ENCODE measurements at regions not wholly inside any gene's neighbourhood (a gene's known extent, or its start where the extent isn't known, plus 50 kb on each side); places are given as distances from the start of the nearest gene placed in this dataset.

- peak; percentile 33; the same call in 1 of the 3 replicates for ATAC-seq
- no peak for TF ChIP-seq SNAI2 (CRISPR knock-in tag; IDR thresholded peaks at IDR 0.05)
- no peak for TF ChIP-seq ZFP3 (CRISPR knock-in tag; IDR thresholded peaks at IDR 0.05)
- no peak for TF ChIP-seq TSHZ2 (CRISPR knock-in tag; IDR thresholded peaks at IDR 0.05)
- TF ChIP-seq ZFP30 (CRISPR knock-in tag; IDR thresholded peaks at IDR 0.05), result no peak
- TF ChIP-seq GLIS3 (CRISPR knock-in tag; IDR thresholded peaks at IDR 0.05), result no peak
- no peak for TF ChIP-seq ZNF70 (CRISPR knock-in tag; IDR thresholded peaks at IDR 0.05)
- TF ChIP-seq PATZ1 (CRISPR knock-in tag; IDR thresholded peaks at IDR 0.05; ENCODE audit: borderline replicate concordance), result no peak
- TF ChIP-seq CSRNP3 (CRISPR knock-in tag; IDR thresholded peaks at IDR 0.05), result no peak
- TF ChIP-seq POU6F1 (CRISPR knock-in tag; IDR thresholded peaks at IDR 0.05; ENCODE audit: borderline replicate concordance, low read depth), result no peak
- TF ChIP-seq ZC3H10 (CRISPR knock-in tag; IDR thresholded peaks at IDR 0.05), result no peak
- TF ChIP-seq ZNF565 (CRISPR knock-in tag; conservative IDR thresholded peaks at IDR 0.05; ENCODE audit: low read depth), result no peak
- no peak for TF ChIP-seq ISL1 (CRISPR knock-in tag; IDR thresholded peaks at IDR 0.05)
- no peak for TF ChIP-seq ESRRG (CRISPR knock-in tag; IDR thresholded peaks at IDR 0.05)
- TF ChIP-seq CSDC2 (CRISPR knock-in tag; IDR thresholded peaks at IDR 0.05), result no peak
- TF ChIP-seq TOX (CRISPR knock-in tag; IDR thresholded peaks at IDR 0.05; ENCODE audit: borderline replicate concordance), result no peak
Measured at GRCh38 chr12:74896186-74896585, 313.5 kb downstream of the KCNC2 start.

- TF ChIP-seq ZNF8 (CRISPR knock-in tag; IDR thresholded peaks at IDR 0.05) (no peak), CREB5 (CRISPR knock-in tag; IDR thresholded peaks at IDR 0.05; ENCODE audit: low read depth) (no peak), ZFP30 (CRISPR knock-in tag; IDR thresholded peaks at IDR 0.05) (no peak)
- ATAC-seq, result no peak
Measured at GRCh38 chr12:74897425-74898211, 312.0 kb downstream of the KCNC2 start.

GRCh38 chr12:74899031-74899829, 310.4 kb downstream of the KCNC2 start:
- TF ChIP-seq ZNF565 (CRISPR knock-in tag; conservative IDR thresholded peaks at IDR 0.05; ENCODE audit: low read depth), result no peak
- ATAC-seq, result no peak; the same call in 2 of the 3 replicates

GRCh38 chr12:74900232-74900631, 309.4 kb downstream of the KCNC2 start:
- TF ChIP-seq SNAI2 (CRISPR knock-in tag; IDR thresholded peaks at IDR 0.05) (no peak), ZNF565 (CRISPR knock-in tag; conservative IDR thresholded peaks at IDR 0.05; ENCODE audit: low read depth) (no peak), ZC3H10 (CRISPR knock-in tag; IDR thresholded peaks at IDR 0.05) (no peak)
- ATAC-seq, result no peak
